GM10847 (cell line): ENCODE measurements at regions not wholly inside any gene's neighbourhood (a gene's known extent, or its start where the extent isn't known, plus 50 kb on each side); places are given as distances from the start of the nearest gene placed in this dataset.

Source experiments
- POLR2A ChIP-seq: IDR thresholded peaks from 2 replicates; pipeline ENCODE4 v1.6.1; 2011; ENCODE audit not compliant: insufficient read length; ENCODE audit errors: extremely low read depth

GRCh38 chr2:241984271-241984655, 114.7 kb downstream of the RTP5 start:
- no peak for TF ChIP-seq POLR2A

DNA sequence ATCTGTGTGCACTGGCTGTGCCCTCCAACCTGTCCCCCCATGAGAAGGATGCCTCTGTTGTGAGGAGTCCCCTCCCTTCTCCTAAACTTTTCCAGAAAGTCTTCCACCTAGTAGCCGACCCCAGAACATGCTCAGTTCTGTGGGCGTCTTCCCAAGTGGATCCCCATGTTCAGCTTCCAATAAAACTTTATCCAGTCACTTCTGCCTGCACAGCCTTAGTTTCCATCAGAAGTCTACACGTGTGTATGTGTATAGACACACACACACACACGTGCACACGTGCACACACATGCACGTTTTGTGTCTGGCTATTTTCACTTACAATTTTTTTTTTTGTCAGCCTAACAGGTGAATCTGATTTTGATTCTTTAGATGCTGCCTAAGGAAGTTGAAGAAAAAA, 115.1 kb downstream of the RTP5 start:
- TF ChIP-seq POLR2A = no peak

DNA sequence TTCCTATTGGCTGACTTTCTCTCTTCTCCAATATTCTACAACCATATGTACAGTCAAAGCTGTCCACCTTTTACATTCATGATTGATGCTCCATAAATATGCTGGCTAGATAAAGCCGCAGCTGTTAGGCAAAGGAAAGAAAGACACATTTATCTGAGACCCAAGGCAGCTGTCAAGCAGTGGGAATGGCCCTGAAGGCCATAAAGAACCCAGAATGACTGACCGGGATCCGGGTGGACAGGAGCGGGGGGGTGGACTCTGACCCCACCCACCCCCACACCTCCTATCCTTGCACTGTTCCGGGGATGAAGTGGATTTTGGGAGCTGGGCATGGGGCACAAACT, 116.4 kb downstream of the RTP5 start:
- no peak for TF ChIP-seq POLR2A

DNA sequence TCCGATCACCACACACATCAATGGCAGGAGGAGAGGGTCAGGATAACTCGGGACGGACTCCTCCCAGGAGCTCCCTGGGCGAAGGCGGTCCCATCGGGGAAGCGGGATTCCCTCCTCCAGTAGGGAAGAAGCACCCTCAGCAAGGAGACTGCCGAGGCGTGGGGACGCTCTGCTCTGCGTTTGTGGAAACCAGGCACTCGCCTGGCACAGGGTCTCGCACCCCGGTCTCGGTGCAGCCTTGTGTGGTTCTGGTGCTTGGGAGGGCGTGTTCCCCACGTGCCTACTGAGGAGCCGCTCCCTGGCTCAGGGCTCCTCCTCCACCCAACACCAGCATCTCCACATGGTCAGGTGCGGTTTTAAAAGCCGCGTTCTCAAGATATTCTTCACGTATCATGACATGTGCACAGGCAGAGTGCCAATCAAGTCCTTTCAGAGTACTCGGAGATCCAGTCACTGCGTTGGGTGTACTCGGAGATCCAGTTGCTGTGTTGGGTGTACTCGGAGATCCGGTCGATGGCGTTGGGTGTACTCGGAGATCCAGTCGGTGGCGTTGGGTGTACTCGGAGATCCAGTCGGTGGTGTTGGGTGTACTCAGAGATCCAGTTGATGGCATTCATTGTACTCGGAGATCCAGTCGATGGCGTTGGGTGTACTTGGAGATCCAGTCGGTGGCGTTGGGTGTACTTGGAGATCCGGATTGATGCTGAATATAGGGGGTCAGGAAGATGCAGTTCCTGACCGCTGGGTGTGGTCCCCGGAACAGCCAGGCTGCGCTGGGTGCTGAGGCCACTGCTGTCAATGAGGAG, 117.5 kb downstream of the RTP5 start:
- TF ChIP-seq POLR2A = no peak

DNA sequence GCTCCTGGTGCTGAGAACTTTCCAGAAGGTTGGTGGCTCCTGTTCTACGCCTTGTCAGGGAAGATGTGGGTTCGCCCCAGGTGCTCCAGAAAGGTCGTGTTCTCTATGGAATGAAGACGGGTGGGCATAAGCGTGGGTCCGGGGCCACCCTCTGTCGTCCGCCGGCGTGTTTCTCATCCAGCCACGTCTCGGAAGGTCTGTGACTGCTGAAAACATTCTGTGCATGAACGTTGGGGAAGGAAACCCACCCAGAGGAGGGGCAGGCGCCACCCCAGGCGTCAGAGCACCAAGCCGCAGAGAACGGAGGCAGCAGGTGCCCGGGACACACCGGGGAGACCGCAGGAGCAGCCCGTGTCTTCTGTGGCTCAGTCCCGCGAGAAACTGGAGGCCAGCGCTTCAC, 118.2 kb downstream of the RTP5 start:
- TF ChIP-seq POLR2A = no peak

GRCh38 chr2:241988146-241988545, 118.6 kb downstream of the RTP5 start:
- no peak for TF ChIP-seq POLR2A

DNA sequence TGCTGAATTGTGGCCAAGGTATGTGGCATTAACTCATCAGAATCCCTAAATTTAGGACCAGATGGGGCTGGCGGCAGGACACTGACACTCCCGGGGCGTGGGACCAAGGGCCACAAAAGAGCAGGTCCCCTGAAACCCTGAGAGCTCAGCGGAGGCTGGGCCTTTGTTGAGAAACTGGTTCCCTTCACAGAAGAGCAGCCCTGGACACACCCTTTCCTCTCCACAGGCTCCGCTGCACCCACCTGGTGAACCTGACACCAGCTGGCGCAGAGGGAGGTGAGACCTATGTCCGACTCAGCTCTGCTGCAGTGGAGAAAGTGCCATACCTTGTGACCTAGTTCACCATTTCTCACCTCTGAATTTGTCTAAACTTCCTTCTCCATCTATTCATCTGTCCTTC, 119.5 kb downstream of the RTP5 start:
- TF ChIP-seq POLR2A = no peak

DNA sequence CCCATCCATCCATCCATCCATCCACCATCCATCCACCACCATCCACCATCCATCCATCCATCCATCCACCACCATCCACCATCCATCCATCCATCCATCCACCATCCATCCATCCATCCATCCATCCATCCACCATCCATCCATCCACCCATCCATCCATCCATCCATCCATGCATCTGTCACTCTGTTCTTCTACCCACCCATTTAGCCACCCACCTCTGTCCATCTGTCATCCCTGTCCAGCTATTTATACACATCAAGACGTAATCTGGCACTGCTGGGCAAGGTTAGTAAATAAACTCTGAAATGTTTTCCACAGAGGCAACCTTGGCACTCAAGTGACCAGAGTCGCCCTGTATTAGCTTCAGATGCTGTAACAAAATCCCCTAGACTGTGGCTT, 120.9 kb downstream of the RTP5 start:
- no peak for TF ChIP-seq POLR2A

- no peak for TF ChIP-seq POLR2A
Observed at GRCh38 chr2:241991299-241991698, 121.8 kb downstream of the RTP5 start.

GRCh38 chr2:241992753-241993152, 123.2 kb downstream of the RTP5 start:
- TF ChIP-seq POLR2A = no peak

GRCh38 chr2:241993386-241994005, 124.0 kb downstream of the RTP5 start:
- TF ChIP-seq POLR2A = no peak

DNA sequence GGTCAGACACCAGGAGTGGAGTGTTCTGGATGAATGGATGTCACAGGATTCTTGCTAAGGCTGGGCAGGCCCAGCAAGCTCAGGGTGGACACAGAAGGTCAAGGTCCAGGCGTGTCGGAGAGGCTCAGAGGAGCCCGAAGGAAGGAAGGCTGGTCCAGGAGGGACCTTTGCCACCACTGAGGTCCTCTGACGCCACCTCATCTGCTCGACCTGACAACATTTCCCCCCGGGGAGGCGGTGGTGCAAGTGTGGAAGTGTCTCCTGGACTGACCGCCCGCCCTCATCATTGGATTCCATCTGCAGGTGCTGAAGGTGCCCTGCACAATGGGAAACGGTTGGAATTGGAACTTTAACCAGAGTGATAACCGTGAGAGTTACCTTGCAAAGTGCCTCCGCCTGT, 124.6 kb downstream of the RTP5 start:
- no peak for TF ChIP-seq POLR2A

- no peak for TF ChIP-seq POLR2A
Observed at GRCh38 chr2:241994556-241995213, 125.2 kb downstream of the RTP5 start.

DNA sequence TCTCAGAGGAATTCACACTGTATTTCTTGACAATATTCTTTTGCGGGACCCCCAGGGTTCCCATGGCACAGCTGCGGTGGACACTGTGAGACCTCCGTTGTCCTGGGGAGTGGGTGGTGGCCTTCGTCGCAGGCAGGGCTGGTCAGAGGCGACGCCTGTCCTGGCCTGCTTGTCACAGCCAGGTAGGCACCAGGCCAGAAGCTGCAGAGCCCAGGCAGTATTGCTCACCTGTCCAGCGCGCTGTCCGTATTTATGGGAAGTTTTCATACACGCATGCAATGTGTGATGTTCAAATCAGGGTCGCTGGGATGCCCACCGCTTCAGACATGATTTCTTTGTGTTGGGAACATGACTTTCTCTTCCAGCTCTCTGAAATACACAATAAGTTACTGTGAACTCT, 126.6 kb downstream of the RTP5 start:
- TF ChIP-seq POLR2A = no peak

DNA sequence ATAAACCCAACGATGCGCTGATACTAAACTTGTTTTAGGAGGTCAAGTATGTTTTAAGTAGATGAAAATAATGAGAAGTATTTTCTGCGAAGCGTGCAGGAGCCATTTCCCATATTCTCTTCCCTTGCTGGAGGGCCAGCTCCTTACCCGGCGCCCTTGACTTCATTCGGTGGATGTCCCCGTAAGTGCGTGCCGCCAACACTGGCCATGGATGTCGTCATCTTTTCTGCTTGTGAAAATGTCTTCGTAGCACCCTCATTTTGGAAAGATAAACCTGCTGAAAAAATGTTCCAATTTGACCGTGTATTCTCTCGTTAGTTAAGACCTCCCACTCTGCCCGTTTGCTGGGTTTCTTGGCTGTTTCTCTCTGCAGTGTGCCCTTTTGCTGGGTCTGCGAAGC, 127.5 kb downstream of the RTP5 start:
- TF ChIP-seq POLR2A = no peak

- no peak for TF ChIP-seq POLR2A
Observed at GRCh38 chr2:241999184-241999583, 129.7 kb downstream of the RTP5 start.
